ENCODE measurements at regions not wholly inside any gene's neighbourhood (a gene's known extent, or its start where the extent isn't known, plus 50 kb on each side); places are given as distances from the start of the nearest gene placed in this dataset.

- Mint-ChIP-seq H3K27ac (no peak overlapping the region), H3K4me3 (no peak overlapping the region), H3K4me1 (no peaks in the 10 kb centered on the region), H3K27me3 (ENCODE audit: low read depth, poor library complexity) (peaks cover 25% of the 10 kb centered on the region), H3K36me3 (ENCODE audit: low read depth) (no peaks in the 10 kb centered on the region), H3K9me3 (no peaks in the 10 kb centered on the region)
- DNase-seq: no peak
- no peak for TF ChIP-seq CTCF (IDR thresholded peaks at IDR 0.05)
These were observed 212.9 kb upstream of the SFSWAP start for GRCh38 chr12:131497966-131498365.

GRCh38 chr12:131499160-131499863 lies 211.6 kb upstream of the SFSWAP start:
- no peaks in the 10 kb centered on the region for H3K36me3 Mint-ChIP-seq (ENCODE audit: low read depth)
- H3K4me3 Mint-ChIP-seq: no peak overlapping the region
- H3K27ac Mint-ChIP-seq: no peak overlapping the region
- no peak for TF ChIP-seq CTCF (IDR thresholded peaks at IDR 0.05)
- H3K27me3 Mint-ChIP-seq (ENCODE audit: low read depth, poor library complexity): peaks cover 25% of the 10 kb centered on the region
- no peaks in the 10 kb centered on the region for H3K4me1 Mint-ChIP-seq
- no peak for DNase-seq
- H3K9me3 Mint-ChIP-seq: peaks cover 4% of the 10 kb centered on the region

- H3K27me3 Mint-ChIP-seq (ENCODE audit: low read depth, poor library complexity): peaks cover 25% of the 10 kb centered on the region
- H3K36me3 Mint-ChIP-seq (ENCODE audit: low read depth): no peaks in the 10 kb centered on the region
- H3K4me3 Mint-ChIP-seq: no peak overlapping the region
- H3K4me1 Mint-ChIP-seq: no peaks in the 10 kb centered on the region
- no peak overlapping the region for H3K27ac Mint-ChIP-seq
- no peak for TF ChIP-seq CTCF (IDR thresholded peaks at IDR 0.05)
- peaks cover 7% of the 10 kb centered on the region for H3K9me3 Mint-ChIP-seq
- DNase-seq: no peak
These were observed 211.1 kb upstream of the SFSWAP start for GRCh38 chr12:131499864-131500190.

GRCh38 chr12:131500564-131500963 lies 210.3 kb upstream of the SFSWAP start:
- peaks cover 7% of the 10 kb centered on the region for H3K9me3 Mint-ChIP-seq
- no peaks in the 10 kb centered on the region for H3K4me1 Mint-ChIP-seq
- H3K27me3 Mint-ChIP-seq (ENCODE audit: low read depth, poor library complexity): peaks cover 18% of the 10 kb centered on the region
- DNase-seq: no peak
- H3K27ac Mint-ChIP-seq: no peak overlapping the region
- H3K4me3 Mint-ChIP-seq: no peak overlapping the region
- no peaks in the 10 kb centered on the region for H3K36me3 Mint-ChIP-seq (ENCODE audit: low read depth)
- TF ChIP-seq CTCF (IDR thresholded peaks at IDR 0.05): no peak

- Mint-ChIP-seq H3K27me3 (ENCODE audit: low read depth, poor library complexity) (peaks cover 14% of the 10 kb centered on the region), H3K9me3 (peaks cover 7% of the 10 kb centered on the region), H3K36me3 (ENCODE audit: low read depth) (no peaks in the 10 kb centered on the region), H3K4me3 (no peak overlapping the region), H3K27ac (no peak overlapping the region), H3K4me1 (peaks cover 5% of the 10 kb centered on the region)
- no peak for DNase-seq
- no peak for TF ChIP-seq CTCF (IDR thresholded peaks at IDR 0.05)
These were observed 205.3 kb upstream of the SFSWAP start for GRCh38 chr12:131505561-131505960.

GRCh38 chr12:131506426-131506825 lies 204.5 kb upstream of the SFSWAP start:
- Mint-ChIP-seq H3K4me1 (peaks cover 5% of the 10 kb centered on the region), H3K27me3 (ENCODE audit: low read depth, poor library complexity) (peaks cover 17% of the 10 kb centered on the region), H3K27ac (no peak overlapping the region), H3K36me3 (ENCODE audit: low read depth) (no peaks in the 10 kb centered on the region), H3K4me3 (no peak overlapping the region), H3K9me3 (peaks cover 7% of the 10 kb centered on the region)
- DNase-seq: no peak
- TF ChIP-seq CTCF (IDR thresholded peaks at IDR 0.05): no peak
